Neuronal stem cell (in vitro differentiated cells): ENCODE measurements at regions not wholly inside any gene's neighbourhood (a gene's known extent, or its start where the extent isn't known, plus 50 kb on each side); places are given as distances from the start of the nearest gene placed in this dataset.

Experiments
- DNase-seq: peaks from one replicate; pipeline ENCODE4 v3.0.0-alpha.2; 2013; ENCODE audit warnings: low spot score
- H2AFZ ChIP-seq: one replicate; pipeline ENCODE4 v1.6.1; 2013; ENCODE audit warnings: mild to moderate bottlenecking, low read length, inconsistent platforms
- H2AK5ac ChIP-seq: 2 replicates; pipeline ENCODE4 v1.6.1; 2013; ENCODE audit warnings: low read depth, mild to moderate bottlenecking, inconsistent platforms, low read length, moderate library complexity, mixed read lengths
- H2BK120ac ChIP-seq: 2 replicates; pipeline ENCODE4 v1.6.1; 2013; ENCODE audit warnings: low read depth, mild to moderate bottlenecking, inconsistent platforms, low read length, moderate library complexity, mixed read lengths
- H2BK12ac ChIP-seq: one replicate; pipeline ENCODE4 v1.6.1; 2013; ENCODE audit warnings: low read length, inconsistent platforms
- H2BK15ac ChIP-seq: 2 replicates; pipeline ENCODE4 v1.6.1; 2013; ENCODE audit warnings: mild to moderate bottlenecking, low read length, inconsistent platforms, mixed read lengths
- H2BK5ac ChIP-seq: one replicate; pipeline ENCODE4 v1.6.1; 2013; ENCODE audit warnings: inconsistent platforms, mild to moderate bottlenecking, low read length, moderate library complexity
- H3K14ac ChIP-seq: one replicate; pipeline ENCODE4 v1.6.1; 2013; ENCODE audit warnings: low read length, inconsistent platforms
- H3K18ac ChIP-seq: 2 replicates; pipeline ENCODE4 v1.6.1; 2013; ENCODE audit warnings: low read length, inconsistent platforms
- H3K23ac ChIP-seq: 2 replicates; pipeline ENCODE4 v1.6.1; 2013; ENCODE audit warnings: low read depth, mild to moderate bottlenecking, mixed read lengths, low read length, inconsistent platforms; ENCODE audit not compliant: poor library complexity
- H3K27ac ChIP-seq: replicated peaks from 3 replicates; pipeline ENCODE4 v1.5.1; 2013; ENCODE audit warnings: low read length, inconsistent platforms
- H3K27me3 ChIP-seq, 3 experiments: 2 replicates each; pipeline ENCODE4 v1.6.1; 2013; ENCODE audit warnings: low read length in 3 of 3, mild to moderate bottlenecking in 2 of 3, inconsistent platforms in 1 of 3, low read depth in 1 of 3, mixed read lengths in 1 of 3, moderate library complexity in 1 of 3; ENCODE audit not compliant: control insufficient read depth in 3 of 3, insufficient read depth in 3 of 3
- H3K36me3 ChIP-seq, 2 donors: replicated peaks in 1 of 2; 2 replicates each; pipeline ENCODE4 v1.6.1; 2013; ENCODE audit warnings: low read length in 2 of 2; ENCODE audit not compliant: control insufficient read depth in 2 of 2, insufficient read depth in 2 of 2
- H3K4ac ChIP-seq: 2 replicates; pipeline ENCODE4 v1.6.1; 2013; ENCODE audit warnings: inconsistent platforms, mild to moderate bottlenecking, low read length, moderate library complexity
- H3K4me1 ChIP-seq, 2 donors: 1 replicate in 1 of 2; 2 replicates in 1 of 2; pipeline ENCODE4 v1.6.1; 2013; ENCODE audit warnings: low read length in 2 of 2, low read depth in 1 of 2; ENCODE audit not compliant: control insufficient read depth in 2 of 2, insufficient read depth in 1 of 2
- H3K4me2 ChIP-seq: one replicate; pipeline ENCODE4 v1.6.1; 2013; ENCODE audit warnings: mild to moderate bottlenecking, low read length, inconsistent platforms; ENCODE audit not compliant: insufficient read depth, poor library complexity, severe bottlenecking
- H3K4me3 ChIP-seq, 2 donors: 2 replicates each; pipeline ENCODE4 v1.5.1; 2013; ENCODE audit warnings: low read length in 2 of 2, mild to moderate bottlenecking in 2 of 2, inconsistent platforms in 1 of 2, moderate library complexity in 1 of 2
- H3K79me1 ChIP-seq: one replicate; pipeline ENCODE4 v1.6.1; 2013; ENCODE audit warnings: low read depth, mild to moderate bottlenecking, inconsistent platforms, low read length, moderate library complexity
- H3K9ac ChIP-seq: one replicate; pipeline ENCODE4 v1.6.1; 2013; ENCODE audit warnings: mild to moderate bottlenecking, low read depth, low read length, inconsistent platforms; ENCODE audit not compliant: poor library complexity
- H3K9me3 ChIP-seq, 2 donors: replicated peaks in 1 of 2; 2 replicates each; pipeline versions ENCODE3 to v1.6.1; 2013; ENCODE audit warnings: low read length in 2 of 2, mild to moderate bottlenecking in 2 of 2, inconsistent platforms in 1 of 2, low read depth in 1 of 2, mixed read lengths in 1 of 2, moderate library complexity in 1 of 2; ENCODE audit not compliant: control insufficient read depth in 2 of 2, insufficient read depth in 1 of 2
- H4K8ac ChIP-seq: one replicate; pipeline ENCODE4 v1.6.1; 2013; ENCODE audit warnings: low read depth, mild to moderate bottlenecking, inconsistent platforms, low read length, moderate library complexity
- H4K91ac ChIP-seq: one replicate; pipeline ENCODE4 v1.6.1; 2013; ENCODE audit warnings: low read length, low read depth, mild to moderate bottlenecking, inconsistent platforms; ENCODE audit not compliant: poor library complexity
- WGBS, 2 donors: extraction: QIAGEN DNeasy Blood & Tissue Kit; methylation state at CpG; one replicate each; pipeline ENCODE4 v1.1.7; 2013; ENCODE audit warnings: missing lambda C conversion rate in 2 of 2, mixed read lengths in 1 of 2; ENCODE audit not compliant: insufficient read length in 2 of 2, insufficient replicate concordance in 1 of 2; ENCODE audit errors: extremely low coverage in 2 of 2; 5-methylcytosine and 5-hydroxymethylcytosine counted together

DNA sequence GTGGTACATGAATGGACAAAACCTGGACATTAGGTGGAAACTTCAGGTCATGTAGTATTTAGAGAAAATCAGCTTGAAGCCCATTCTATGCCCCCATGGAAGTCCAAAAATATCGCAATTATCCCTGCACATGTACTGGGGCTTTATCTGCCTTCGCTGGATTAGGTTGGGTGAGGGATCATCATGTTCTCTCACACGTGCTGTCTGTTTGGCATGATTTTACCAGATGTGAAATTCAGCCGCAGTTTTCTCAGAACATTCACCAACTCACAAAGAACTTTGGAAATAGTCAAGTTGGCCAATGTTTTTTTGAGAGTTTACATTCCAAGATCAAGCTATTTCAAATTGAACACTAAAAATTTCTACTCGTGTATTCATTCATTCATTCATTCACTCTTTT is 459.8 kb upstream of the CITED2 start:
- WGBS, 2 donors = 100% methylated on average over 1 of the region's 5 CpGs; no CpG with 5 or more reads in 1 of the 2 donors
- Histone ChIP-seq H3K27ac (no peak overlapping the region), H3K14ac (no peak overlapping the region)

DNA sequence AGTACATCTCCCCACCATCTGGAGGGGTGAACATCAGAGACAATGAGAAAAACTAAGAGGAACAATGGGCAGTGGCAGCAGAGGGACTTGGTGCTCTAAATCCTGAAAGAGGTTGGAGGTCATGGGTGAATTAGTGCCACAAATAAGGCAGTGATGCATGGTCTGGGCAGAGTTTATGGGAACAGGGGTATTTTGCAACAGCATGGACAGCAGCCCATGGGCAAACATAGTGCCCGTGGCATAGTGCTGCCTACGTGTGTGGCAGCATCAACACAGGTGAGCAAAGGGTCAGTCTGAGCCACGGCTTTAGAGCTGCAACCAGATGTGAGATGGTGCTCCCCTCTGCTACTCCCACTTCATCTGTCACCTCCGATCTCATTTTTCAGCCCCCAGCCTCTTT is 459.1 kb upstream of the CITED2 start:
- H3K14ac ChIP-seq = no peak overlapping the region
- DNase-seq = no peak
- H3K18ac ChIP-seq = no peak overlapping the region
- no peak overlapping the region for H3K23ac ChIP-seq
- no CpG with 5 or more reads among the region's 4 CpGs for WGBS, 2 donors
- H2BK5ac ChIP-seq = no peak overlapping the region
- no peak overlapping the region for H2AFZ ChIP-seq
- no peak overlapping the region for H4K8ac ChIP-seq
- H3K27me3 ChIP-seq = no peaks in the 10 kb centered on the region
- H2BK15ac ChIP-seq = no peak overlapping the region
- H2BK12ac ChIP-seq = peak overlapping the region; percentile 14
- no peak overlapping the region for H3K4me2 ChIP-seq
- H4K91ac ChIP-seq = peak overlapping the region; percentile 9
- H3K4me1 ChIP-seq = peaks cover 0 to 3% of the 10 kb centered on the region in 2 donors
- H3K4ac ChIP-seq = no peak overlapping the region
- no peak overlapping the region for H2AK5ac ChIP-seq
- H2BK120ac ChIP-seq = no peak overlapping the region
- H3K4me3 ChIP-seq = peak overlapping the region in 1 of 2 donors; percentile 31
- no peak overlapping the region for H3K27ac ChIP-seq
- no peaks in the 10 kb centered on the region for H3K9me3 ChIP-seq
- H3K36me3 ChIP-seq = no peaks in the 10 kb centered on the region
- no peaks in the 10 kb centered on the region for H3K79me1 ChIP-seq
- H3K9ac ChIP-seq = peak overlapping the region; percentile 18

More for the DNA sequence above, 459.8 kb upstream of the CITED2 start:
- H3K36me3 ChIP-seq = no peaks in the 10 kb centered on the region
- no peaks in the 10 kb centered on the region for H3K79me1 ChIP-seq
- no peaks in the 10 kb centered on the region for H3K9me3 ChIP-seq
- no peak overlapping the region for H3K4me3 ChIP-seq
- H2AK5ac ChIP-seq = no peak overlapping the region
- H2BK12ac ChIP-seq = no peak overlapping the region
- H2BK5ac ChIP-seq = no peak overlapping the region
- no peak overlapping the region for H2BK15ac ChIP-seq
- no peak overlapping the region for H3K4me2 ChIP-seq
- H3K27me3 ChIP-seq = no peaks in the 10 kb centered on the region
- H2BK120ac ChIP-seq = no peak overlapping the region
- no peak overlapping the region for H2AFZ ChIP-seq
- H3K4ac ChIP-seq = no peak overlapping the region
- H4K91ac ChIP-seq = no peak overlapping the region
- H3K23ac ChIP-seq = no peak overlapping the region
- DNase-seq = no peak
- no peak overlapping the region for H3K9ac ChIP-seq
- no peak overlapping the region for H3K18ac ChIP-seq
- H4K8ac ChIP-seq = no peak overlapping the region
- H3K4me1 ChIP-seq = peaks cover 0 to 3% of the 10 kb centered on the region in 2 donors

- no peak overlapping the region for H2BK5ac ChIP-seq
- no peak for DNase-seq
- H2AFZ ChIP-seq = no peak overlapping the region
- no peaks in the 10 kb centered on the region for H3K36me3 ChIP-seq
- H2BK15ac ChIP-seq = no peak overlapping the region
- no peak overlapping the region for H4K91ac ChIP-seq
- H3K18ac ChIP-seq = no peak overlapping the region
- no peak overlapping the region for H3K4me2 ChIP-seq
- WGBS, 2 donors = no CpG with 5 or more reads among the region's 15 CpGs
- no peak overlapping the region for H3K27ac ChIP-seq
- H2AK5ac ChIP-seq = no peak overlapping the region
- H3K4ac ChIP-seq = no peak overlapping the region
- H3K14ac ChIP-seq = no peak overlapping the region
- no peak overlapping the region for H2BK12ac ChIP-seq
- no peak overlapping the region for H3K9ac ChIP-seq
- H3K4me1 ChIP-seq = peaks cover 0 to 3% of the 10 kb centered on the region in 2 donors
- no peak overlapping the region for H2BK120ac ChIP-seq
- no peak overlapping the region for H3K23ac ChIP-seq
- H3K9me3 ChIP-seq = no peaks in the 10 kb centered on the region
- H3K79me1 ChIP-seq = no peaks in the 10 kb centered on the region
- no peak overlapping the region for H4K8ac ChIP-seq
- H3K27me3 ChIP-seq = no peaks in the 10 kb centered on the region
- H3K4me3 ChIP-seq = no peak overlapping the region
Observed at GRCh38 chr6:139832493-139833305, 458.3 kb upstream of the CITED2 start.

GRCh38 chr6:139829576-139829975 is 455.1 kb upstream of the CITED2 start:
- H2BK15ac ChIP-seq = no peak overlapping the region
- H3K9ac ChIP-seq = no peak overlapping the region
- H3K9me3 ChIP-seq = no peaks in the 10 kb centered on the region
- H3K4ac ChIP-seq = no peak overlapping the region
- H3K27me3 ChIP-seq = no peaks in the 10 kb centered on the region
- no CpG with 5 or more reads among the region's 4 CpGs for WGBS, 2 donors
- no peak overlapping the region for H2AFZ ChIP-seq
- peaks cover 0 to 3% of the 10 kb centered on the region in 2 donors for H3K4me1 ChIP-seq
- no peak overlapping the region for H4K8ac ChIP-seq
- no peak for DNase-seq
- H2BK120ac ChIP-seq = no peak overlapping the region
- no peak overlapping the region for H2AK5ac ChIP-seq
- no peak overlapping the region for H3K4me2 ChIP-seq
- H2BK5ac ChIP-seq = no peak overlapping the region
- no peak overlapping the region for H3K27ac ChIP-seq
- no peak overlapping the region for H3K18ac ChIP-seq
- H2BK12ac ChIP-seq = no peak overlapping the region
- H3K36me3 ChIP-seq = no peaks in the 10 kb centered on the region
- no peak overlapping the region for H3K4me3 ChIP-seq
- no peaks in the 10 kb centered on the region for H3K79me1 ChIP-seq
- no peak overlapping the region for H3K14ac ChIP-seq
- H4K91ac ChIP-seq = no peak overlapping the region
- H3K23ac ChIP-seq = no peak overlapping the region
